IMR-90 (cell line): ENCODE measurements at regions not wholly inside any gene's neighbourhood (a gene's known extent, or its start where the extent isn't known, plus 50 kb on each side); places are given as distances from the start of the nearest gene placed in this dataset.

Experiments used
- BHLHE40 ChIP-seq: fragments of 150-350 bp; IDR thresholded peaks from 2 replicates; pipeline ENCODE4 v1.6.1; 2016; ENCODE audit warnings: mild to moderate bottlenecking, low read depth, low read length
- CEBPB ChIP-seq: IDR thresholded peaks from 2 replicates; pipeline ENCODE4 v1.6.1; 2012; ENCODE audit warnings: low read depth, low read length, improper control_type of control experiment
- MAZ ChIP-seq: IDR thresholded peaks from 2 replicates; pipeline ENCODE4 v1.6.1; 2012; ENCODE audit warnings: low read depth, mild to moderate bottlenecking, low read length, improper control_type of control experiment, moderate library complexity, borderline replicate concordance
- MXI1 ChIP-seq: IDR thresholded peaks from 2 replicates; pipeline ENCODE4 v1.6.1; 2012; ENCODE audit warnings: low read depth, mild to moderate bottlenecking, low read length, moderate library complexity, borderline replicate concordance
- POLR2A ChIP-seq: IDR thresholded peaks from 2 replicates; pipeline ENCODE4 v1.6.1; 2012; ENCODE audit warnings: mild to moderate bottlenecking, low read depth, low read length
- RAD21 ChIP-seq: IDR thresholded peaks from 2 replicates; pipeline ENCODE4 v1.6.1; 2012; ENCODE audit warnings: low read length, improper control_type of control experiment
- RCOR1 ChIP-seq: IDR thresholded peaks from 2 replicates; pipeline ENCODE4 v1.6.1; 2012; ENCODE audit warnings: mild to moderate bottlenecking, low read length, improper control_type of control experiment; ENCODE audit not compliant: insufficient replicate concordance
- RFX5 ChIP-seq: IDR thresholded peaks from 2 replicates; pipeline ENCODE4 v1.8.0; 2012; ENCODE audit warnings: low read depth, mild to moderate bottlenecking, low read length, moderate library complexity
- TF ChIP-seq, protein P1 (sequence below): conservative IDR thresholded peaks from 2 replicates; pipeline ENCODE4 v1.5.1; 2012; ENCODE audit warnings: mild to moderate bottlenecking, low read depth, low read length, improper control_type of control experiment
- TF ChIP-seq, protein P2 (sequence below): fragments of 150-350 bp; IDR thresholded peaks from 2 replicates; pipeline ENCODE4 v1.6.1; 2017; ENCODE audit warnings: mild to moderate bottlenecking, antibody characterized with exemption, low read length, low read depth

DNA sequence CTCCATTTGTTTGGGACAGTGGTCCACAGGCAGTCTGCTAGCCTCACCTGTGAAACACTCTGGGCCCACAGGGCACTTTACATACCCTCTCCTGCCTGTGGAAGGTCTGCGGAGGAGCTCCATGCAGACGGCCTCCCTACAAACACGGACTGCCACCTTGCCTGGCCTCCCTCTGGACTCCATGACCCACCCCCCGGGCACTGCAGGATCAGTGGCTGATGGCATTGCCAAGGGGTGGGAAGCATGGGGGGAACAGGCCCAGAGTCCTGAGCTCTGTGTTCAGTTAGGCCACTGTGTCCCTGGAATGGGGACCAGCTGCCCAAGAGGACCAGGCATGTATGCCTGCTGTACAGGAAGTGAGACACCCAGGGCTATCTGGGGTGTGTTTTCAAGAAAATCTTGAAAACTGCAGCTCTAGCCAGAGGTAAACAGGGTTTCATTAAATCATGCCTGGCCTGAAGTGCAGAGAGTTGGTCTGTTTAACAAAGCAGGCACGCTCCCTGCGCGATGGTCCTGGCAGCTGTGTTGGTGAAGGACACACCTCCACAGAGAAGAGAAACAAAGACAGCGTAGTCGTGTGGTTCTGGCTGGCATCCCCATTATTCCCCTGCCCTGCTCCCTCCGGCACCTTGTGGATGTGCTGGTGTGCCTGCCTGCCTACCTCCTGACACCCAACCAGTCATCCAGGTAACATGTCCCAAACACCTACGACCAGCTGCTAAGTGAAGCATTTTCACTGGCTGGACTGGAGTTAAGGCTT lies 470.8 kb upstream of the ZMIZ1 start:
- TF ChIP-seq, protein P1, sequence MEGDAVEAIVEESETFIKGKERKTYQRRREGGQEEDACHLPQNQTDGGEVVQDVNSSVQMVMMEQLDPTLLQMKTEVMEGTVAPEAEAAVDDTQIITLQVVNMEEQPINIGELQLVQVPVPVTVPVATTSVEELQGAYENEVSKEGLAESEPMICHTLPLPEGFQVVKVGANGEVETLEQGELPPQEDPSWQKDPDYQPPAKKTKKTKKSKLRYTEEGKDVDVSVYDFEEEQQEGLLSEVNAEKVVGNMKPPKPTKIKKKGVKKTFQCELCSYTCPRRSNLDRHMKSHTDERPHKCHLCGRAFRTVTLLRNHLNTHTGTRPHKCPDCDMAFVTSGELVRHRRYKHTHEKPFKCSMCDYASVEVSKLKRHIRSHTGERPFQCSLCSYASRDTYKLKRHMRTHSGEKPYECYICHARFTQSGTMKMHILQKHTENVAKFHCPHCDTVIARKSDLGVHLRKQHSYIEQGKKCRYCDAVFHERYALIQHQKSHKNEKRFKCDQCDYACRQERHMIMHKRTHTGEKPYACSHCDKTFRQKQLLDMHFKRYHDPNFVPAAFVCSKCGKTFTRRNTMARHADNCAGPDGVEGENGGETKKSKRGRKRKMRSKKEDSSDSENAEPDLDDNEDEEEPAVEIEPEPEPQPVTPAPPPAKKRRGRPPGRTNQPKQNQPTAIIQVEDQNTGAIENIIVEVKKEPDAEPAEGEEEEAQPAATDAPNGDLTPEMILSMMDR = no peak
- no peak for TF ChIP-seq BHLHE40
- TF ChIP-seq, protein P2, sequence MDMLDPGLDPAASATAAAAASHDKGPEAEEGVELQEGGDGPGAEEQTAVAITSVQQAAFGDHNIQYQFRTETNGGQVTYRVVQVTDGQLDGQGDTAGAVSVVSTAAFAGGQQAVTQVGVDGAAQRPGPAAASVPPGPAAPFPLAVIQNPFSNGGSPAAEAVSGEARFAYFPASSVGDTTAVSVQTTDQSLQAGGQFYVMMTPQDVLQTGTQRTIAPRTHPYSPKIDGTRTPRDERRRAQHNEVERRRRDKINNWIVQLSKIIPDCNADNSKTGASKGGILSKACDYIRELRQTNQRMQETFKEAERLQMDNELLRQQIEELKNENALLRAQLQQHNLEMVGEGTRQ = no peak
- no peak for TF ChIP-seq POLR2A
- no peak for TF ChIP-seq CEBPB
- no peak for TF ChIP-seq MXI1
- TF ChIP-seq RAD21 = no peak
- TF ChIP-seq RFX5 = no peak
- TF ChIP-seq MAZ = no peak
- no peak for TF ChIP-seq RCOR1
